ENCODE measurements at regions not wholly inside any gene's neighbourhood (a gene's known extent, or its start where the extent isn't known, plus 50 kb on each side); places are given as distances from the start of the nearest gene placed in this dataset.

DNA sequence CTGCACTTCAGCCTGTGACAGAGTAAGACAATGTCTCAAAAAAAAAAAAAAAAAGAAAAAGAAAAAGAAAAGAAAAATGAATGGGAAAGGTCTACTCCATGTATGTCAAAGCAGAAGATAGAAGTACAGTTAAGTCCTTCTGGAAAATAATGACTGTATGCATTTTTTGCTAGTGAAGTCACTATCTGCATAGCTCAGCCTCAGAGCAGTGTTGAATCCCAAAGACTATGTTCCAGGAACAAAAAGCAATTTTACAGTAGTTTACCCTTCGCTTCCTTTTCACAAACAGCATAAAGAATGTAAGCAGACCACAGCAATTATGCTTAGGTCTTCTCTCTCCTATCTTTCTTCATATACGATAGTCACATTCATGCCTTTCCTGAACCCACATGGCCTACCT lies 497.4 kb downstream of the CMPK2 start:
- Histone ChIP-seq H3K9me3 (ENCODE audit: control insufficient read depth in 2 of 3, low read length in 3 of 3) (no peaks in the 10 kb centered on the region), H3K36me3 (ENCODE audit: control insufficient read depth in 2 of 3, insufficient read depth in 3 of 3, low read length in 3 of 3) (no peaks in the 10 kb centered on the region), H3K4me3 (ENCODE audit: low read length) (no peak overlapping the region), H3K27me3 (ENCODE audit: control insufficient read depth in 2 of 2, insufficient read depth in 2 of 2, low read length in 2 of 2) (no peaks in the 10 kb centered on the region), H3K4me1 (ENCODE audit: control insufficient read depth in 2 of 2, insufficient read depth in 2 of 2, low read length in 2 of 2) (no peaks in the 10 kb centered on the region), H3K27ac (ENCODE audit: low read depth, low read length) (no peak overlapping the region)
- ChIA-PET CTCF (interaction anchor here (0.7 kb wide), 1 partner anchor 11 kb away, joined by 3 read pairs; no protein-coding TSS in a partner anchor), POLR2A (no interaction called here)
- H3K27me3 Mint-ChIP-seq, result peaks cover 0 to 4% (median under 1%) of the 10 kb centered on the region in 5 donors
- ATAC-seq, result no peak
- no peak for DNase-seq
- no peaks in the 10 kb centered on the region for H3K36me3 Mint-ChIP-seq
- intact Hi-C loops (cut with micrococcal nuclease), result no loop called here
- peaks cover 0 to 5% (median 0%) of the 10 kb centered on the region in 11 donors for H3K9me3 Mint-ChIP-seq
- H3K4me1 Mint-ChIP-seq, result no peaks in the 10 kb centered on the region
- no peak overlapping the region for H3K27ac Mint-ChIP-seq
- H3K4me3 Mint-ChIP-seq, result no peak overlapping the region

DNA sequence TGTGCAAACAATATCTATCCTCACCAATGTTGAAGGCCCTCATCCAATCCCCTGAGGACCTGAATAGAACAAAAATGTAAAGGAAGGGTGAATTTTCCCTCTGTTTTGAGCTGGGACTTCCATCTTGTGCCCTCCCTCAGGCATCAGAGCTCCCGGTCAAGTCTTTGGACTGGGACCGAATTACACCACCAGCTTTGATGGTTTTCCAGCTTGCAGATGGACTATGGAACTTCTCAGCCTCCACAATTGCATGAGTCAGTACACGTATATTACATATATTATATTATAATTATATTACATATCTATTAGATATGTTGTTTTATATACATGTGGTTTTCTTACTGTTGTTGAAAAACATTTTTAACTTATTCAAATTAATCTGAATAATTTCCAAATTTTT lies 496.4 kb downstream of the CMPK2 start:
- Mint-ChIP-seq H3K4me1 (no peaks in the 10 kb centered on the region), H3K27ac (no peak overlapping the region), H3K36me3 (no peaks in the 10 kb centered on the region), H3K9me3 (peaks cover 0 to 10% (median 0%) of the 10 kb centered on the region in 11 donors), H3K27me3 (peaks cover 0 to 7% (median 4%) of the 10 kb centered on the region in 5 donors), H3K4me3 (no peak overlapping the region)
- intact Hi-C loops (cut with micrococcal nuclease), result no loop called here
- H3K36me3 ChIP-seq (ENCODE audit: control insufficient read depth in 2 of 3, insufficient read depth in 3 of 3, low read length in 3 of 3), result no peaks in the 10 kb centered on the region
- no peaks in the 10 kb centered on the region for H3K27me3 ChIP-seq (ENCODE audit: control insufficient read depth in 2 of 2, insufficient read depth in 2 of 2, low read length in 2 of 2)
- ChIA-PET POLR2A (no interaction called here), CTCF (no interaction called here)
- DNase-seq, result no peak
- ATAC-seq, result no peak
- H3K27ac ChIP-seq (ENCODE audit: low read depth, low read length), result no peak overlapping the region
- H3K4me3 ChIP-seq (ENCODE audit: low read length), result no peak overlapping the region
- H3K4me1 ChIP-seq (ENCODE audit: control insufficient read depth in 2 of 2, insufficient read depth in 2 of 2, low read length in 2 of 2), result no peaks in the 10 kb centered on the region
- H3K9me3 ChIP-seq (ENCODE audit: control insufficient read depth in 2 of 3, low read length in 3 of 3), result no peaks in the 10 kb centered on the region

DNA sequence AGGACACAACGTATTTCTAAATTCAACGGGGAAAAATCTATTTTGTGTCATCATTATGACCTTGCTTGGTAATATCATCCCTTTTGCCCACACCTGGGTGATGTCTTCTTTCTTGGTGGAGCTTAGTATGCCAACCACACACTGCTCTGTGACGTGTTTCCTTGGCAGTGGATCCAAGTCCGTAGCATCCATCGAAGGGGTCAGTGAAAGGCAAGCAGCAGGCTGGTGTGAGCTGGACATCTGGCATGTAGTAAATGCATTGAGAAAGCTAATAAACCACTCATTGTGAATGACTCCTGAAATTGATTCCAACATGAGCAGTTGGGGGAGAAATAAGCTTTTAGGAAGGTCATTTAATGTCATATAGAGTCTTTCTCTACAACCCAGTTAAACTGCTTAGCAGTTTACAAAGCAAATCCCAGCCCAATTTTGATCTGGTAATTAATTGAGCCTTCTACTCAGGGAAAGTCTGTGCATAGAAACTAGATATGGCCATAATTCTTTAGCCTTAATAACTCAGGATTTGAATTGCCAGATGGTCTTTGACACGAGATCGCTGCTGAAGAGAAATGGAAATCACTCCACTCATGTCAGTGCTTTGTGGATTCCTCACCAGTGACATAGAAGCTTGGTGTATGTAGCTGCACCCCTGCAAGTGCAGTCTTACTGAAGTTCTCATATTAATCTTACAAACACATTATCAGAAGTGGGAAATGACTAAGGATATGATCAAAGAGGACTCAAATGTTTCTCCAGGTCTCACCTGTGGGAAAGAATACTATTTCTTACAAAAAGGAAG lies 494.8 kb downstream of the CMPK2 start:
- Histone ChIP-seq H3K36me3 (ENCODE audit: control insufficient read depth in 2 of 3, insufficient read depth in 3 of 3, low read length in 3 of 3) (no peaks in the 10 kb centered on the region), H3K27ac (ENCODE audit: low read depth, low read length) (no peak overlapping the region), H3K4me1 (ENCODE audit: control insufficient read depth in 2 of 2, insufficient read depth in 2 of 2, low read length in 2 of 2) (no peaks in the 10 kb centered on the region), H3K27me3 (ENCODE audit: control insufficient read depth in 2 of 2, insufficient read depth in 2 of 2, low read length in 2 of 2) (no peaks in the 10 kb centered on the region), H3K4me3 (ENCODE audit: low read length) (no peak overlapping the region), H3K9me3 (ENCODE audit: control insufficient read depth in 2 of 3, low read length in 3 of 3) (no peaks in the 10 kb centered on the region)
- Mint-ChIP-seq H3K27me3 (peaks cover 0 to 7% (median 4%) of the 10 kb centered on the region in 5 donors), H3K9me3 (peaks cover 0 to 10% (median 3%) of the 10 kb centered on the region in 11 donors), H3K36me3 (no peaks in the 10 kb centered on the region), H3K4me1 (no peaks in the 10 kb centered on the region), H3K4me3 (no peak overlapping the region), H3K27ac (no peak overlapping the region)
- ChIA-PET CTCF (no interaction called here), POLR2A (no interaction called here)
- intact Hi-C loops (cut with micrococcal nuclease), result no loop called here
- DNase-seq, result no peak
- ATAC-seq, result no peak

- no peak overlapping the region for H3K27ac ChIP-seq (ENCODE audit: low read depth, low read length)
- H3K36me3 ChIP-seq (ENCODE audit: control insufficient read depth in 2 of 3, insufficient read depth in 3 of 3, low read length in 3 of 3), result no peaks in the 10 kb centered on the region
- Mint-ChIP-seq H3K36me3 (no peaks in the 10 kb centered on the region), H3K27me3 (peaks cover 0 to 7% (median 4%) of the 10 kb centered on the region in 5 donors), H3K4me1 (no peaks in the 10 kb centered on the region), H3K27ac (no peak overlapping the region), H3K9me3 (peaks cover 0 to 14% (median 3%) of the 10 kb centered on the region in 11 donors), H3K4me3 (no peak overlapping the region)
- H3K4me1 ChIP-seq (ENCODE audit: control insufficient read depth in 2 of 2, insufficient read depth in 2 of 2, low read length in 2 of 2), result no peaks in the 10 kb centered on the region
- intact Hi-C loops (cut with micrococcal nuclease), result no loop called here
- H3K4me3 ChIP-seq (ENCODE audit: low read length), result no peak overlapping the region
- CTCF ChIA-PET, result no interaction called here
- no peaks in the 10 kb centered on the region for H3K9me3 ChIP-seq (ENCODE audit: control insufficient read depth in 2 of 3, low read length in 3 of 3)
- ATAC-seq, result no peak
- POLR2A ChIA-PET, result no interaction called here
- H3K27me3 ChIP-seq (ENCODE audit: control insufficient read depth in 2 of 2, insufficient read depth in 2 of 2, low read length in 2 of 2), result no peaks in the 10 kb centered on the region
- no peak for DNase-seq
Observed at GRCh38 chr2:6372317-6372901, 493.3 kb downstream of the CMPK2 start.

- H3K4me1 ChIP-seq (ENCODE audit: control insufficient read depth in 2 of 2, insufficient read depth in 2 of 2, low read length in 2 of 2), result no peaks in the 10 kb centered on the region
- H3K9me3 ChIP-seq (ENCODE audit: control insufficient read depth in 2 of 3, low read length in 3 of 3), result no peaks in the 10 kb centered on the region
- H3K36me3 Mint-ChIP-seq, result no peaks in the 10 kb centered on the region
- H3K4me1 Mint-ChIP-seq, result no peaks in the 10 kb centered on the region
- ChIA-PET CTCF (no interaction called here), POLR2A (no interaction called here)
- H3K36me3 ChIP-seq (ENCODE audit: control insufficient read depth in 2 of 3, insufficient read depth in 3 of 3, low read length in 3 of 3), result no peaks in the 10 kb centered on the region
- H3K27me3 ChIP-seq (ENCODE audit: control insufficient read depth in 2 of 2, insufficient read depth in 2 of 2, low read length in 2 of 2), result no peaks in the 10 kb centered on the region
- no peak overlapping the region for H3K27ac Mint-ChIP-seq
- no peak for ATAC-seq
- H3K4me3 ChIP-seq (ENCODE audit: low read length), result no peak overlapping the region
- no peaks in the 10 kb centered on the region for H3K27me3 Mint-ChIP-seq
- H3K9me3 Mint-ChIP-seq, result peaks cover 0 to 8% (median 0%) of the 10 kb centered on the region in 11 donors
- H3K4me3 Mint-ChIP-seq, result no peak overlapping the region
- DNase-seq, result no peak
- intact Hi-C loops (cut with micrococcal nuclease), result no loop called here
- no peak overlapping the region for H3K27ac ChIP-seq (ENCODE audit: low read depth, low read length)
Observed at GRCh38 chr2:6381326-6381725, 484.4 kb downstream of the CMPK2 start.

DNA sequence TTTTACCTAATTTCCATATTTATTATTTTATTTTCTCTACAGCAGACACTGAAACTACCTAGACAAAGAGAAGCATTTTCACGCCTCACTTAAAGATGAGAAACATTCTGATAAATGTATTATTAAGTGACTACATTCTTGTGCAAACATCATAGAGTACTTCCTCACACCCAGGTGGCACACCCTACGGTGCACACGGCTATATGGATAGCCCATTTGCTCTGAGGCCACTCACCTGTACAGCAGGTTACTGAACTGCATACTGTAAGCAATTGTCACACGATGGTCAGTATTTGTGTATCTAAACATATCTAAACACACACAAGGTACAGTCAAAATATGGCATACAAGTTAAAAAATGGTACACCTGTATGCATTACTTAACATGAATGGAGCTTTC lies 481.4 kb downstream of the CMPK2 start:
- Histone ChIP-seq H3K27me3 (ENCODE audit: control insufficient read depth in 2 of 2, insufficient read depth in 2 of 2, low read length in 2 of 2) (no peaks in the 10 kb centered on the region), H3K4me1 (ENCODE audit: control insufficient read depth in 2 of 2, insufficient read depth in 2 of 2, low read length in 2 of 2) (no peaks in the 10 kb centered on the region), H3K27ac (ENCODE audit: low read depth, low read length) (no peak overlapping the region), H3K9me3 (ENCODE audit: control insufficient read depth in 2 of 3, low read length in 3 of 3) (no peaks in the 10 kb centered on the region), H3K4me3 (ENCODE audit: low read length) (no peak overlapping the region), H3K36me3 (ENCODE audit: control insufficient read depth in 2 of 3, insufficient read depth in 3 of 3, low read length in 3 of 3) (no peaks in the 10 kb centered on the region)
- peaks cover 0 to 7% (median 3%) of the 10 kb centered on the region in 11 donors for H3K9me3 Mint-ChIP-seq
- DNase-seq, result no peak
- no peak overlapping the region for H3K27ac Mint-ChIP-seq
- ChIA-PET CTCF (no interaction called here), POLR2A (no interaction called here)
- H3K36me3 Mint-ChIP-seq, result no peaks in the 10 kb centered on the region
- no peaks in the 10 kb centered on the region for H3K4me1 Mint-ChIP-seq
- H3K27me3 Mint-ChIP-seq, result no peaks in the 10 kb centered on the region
- no peak overlapping the region for H3K4me3 Mint-ChIP-seq
- intact Hi-C loops (cut with micrococcal nuclease), result no loop called here
- no peak for ATAC-seq

GRCh38 chr2:6392354-6392753 lies 473.4 kb downstream of the CMPK2 start:
- H3K9me3 Mint-ChIP-seq, result peaks cover 0 to 7% (median 4%) of the 10 kb centered on the region in 11 donors
- H3K9me3 ChIP-seq (ENCODE audit: control insufficient read depth in 2 of 3, low read length in 3 of 3), result no peaks in the 10 kb centered on the region
- H3K4me3 ChIP-seq (ENCODE audit: low read length), result no peak overlapping the region
- DNase-seq (no peak), ATAC-seq (no peak)
- no peaks in the 10 kb centered on the region for H3K27me3 Mint-ChIP-seq
- ChIA-PET POLR2A (no interaction called here), CTCF (no interaction called here)
- H3K36me3 Mint-ChIP-seq, result no peaks in the 10 kb centered on the region
- no peak overlapping the region for H3K4me3 Mint-ChIP-seq
- no peaks in the 10 kb centered on the region for H3K4me1 ChIP-seq (ENCODE audit: control insufficient read depth in 2 of 2, insufficient read depth in 2 of 2, low read length in 2 of 2)
- no peaks in the 10 kb centered on the region for H3K4me1 Mint-ChIP-seq
- intact Hi-C loops (cut with micrococcal nuclease), result no loop called here
- no peak overlapping the region for H3K27ac Mint-ChIP-seq
- no peaks in the 10 kb centered on the region for H3K27me3 ChIP-seq (ENCODE audit: control insufficient read depth in 2 of 2, insufficient read depth in 2 of 2, low read length in 2 of 2)
- no peaks in the 10 kb centered on the region for H3K36me3 ChIP-seq (ENCODE audit: control insufficient read depth in 2 of 3, insufficient read depth in 3 of 3, low read length in 3 of 3)
- H3K27ac ChIP-seq (ENCODE audit: low read depth, low read length), result no peak overlapping the region
